ENCODE measurements at regions not wholly inside any gene's neighbourhood (a gene's known extent, or its start where the extent isn't known, plus 50 kb on each side); places are given as distances from the start of the nearest gene placed in this dataset.

DNA sequence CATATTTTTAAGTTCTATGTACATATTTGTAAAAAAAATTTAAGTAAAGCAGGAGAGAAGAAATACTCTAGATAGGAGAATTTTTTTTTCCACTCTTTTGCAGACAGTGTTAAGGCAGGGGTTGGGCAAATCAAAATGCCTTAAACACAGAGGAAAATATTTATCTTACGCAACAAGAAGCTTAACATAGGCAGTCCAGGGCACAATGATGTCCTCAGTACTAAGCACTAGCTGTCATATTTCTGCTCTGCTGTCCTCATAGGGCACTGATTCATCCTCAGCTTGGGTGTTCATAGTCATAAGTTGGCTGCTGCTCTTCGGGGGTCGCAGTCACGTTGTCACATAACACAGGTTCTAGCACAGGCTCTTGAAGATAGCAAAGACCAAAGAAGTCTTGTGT lies 247.4 kb downstream of the PTBP2 start:
- Mint-ChIP-seq H3K27me3 (ENCODE audit: low read depth) (peaks cover 37% of the 10 kb centered on the region), H3K9me3 (no peaks in the 10 kb centered on the region), H3K4me1 (ENCODE audit: low read depth) (no peaks in the 10 kb centered on the region), H3K27ac (no peak overlapping the region), H3K36me3 (ENCODE audit: insufficient read depth in 2 of 2) (no peaks in the 10 kb centered on the region), H3K4me3 (no peak overlapping the region)
- no peak for ATAC-seq (replicated peaks in 1 of 2)
- no peak for DNase-seq

- no peak overlapping the region for H3K27ac Mint-ChIP-seq
- DNase-seq (no peak), ATAC-seq (replicated peaks in 1 of 2) (no peak)
- H3K27me3 Mint-ChIP-seq (ENCODE audit: low read depth): peaks cover 39% of the 10 kb centered on the region
- no peaks in the 10 kb centered on the region for H3K9me3 Mint-ChIP-seq
- H3K4me3 Mint-ChIP-seq: no peak overlapping the region
- H3K4me1 Mint-ChIP-seq (ENCODE audit: low read depth): no peaks in the 10 kb centered on the region
- H3K36me3 Mint-ChIP-seq (ENCODE audit: insufficient read depth in 2 of 2): no peaks in the 10 kb centered on the region
Measured at GRCh38 chr1:96969656-96970163, 248.1 kb downstream of the PTBP2 start.

GRCh38 chr1:96971439-96971838 lies 249.9 kb downstream of the PTBP2 start:
- Mint-ChIP-seq H3K4me1 (ENCODE audit: low read depth) (no peaks in the 10 kb centered on the region), H3K4me3 (no peak overlapping the region), H3K27ac (no peak overlapping the region), H3K9me3 (no peaks in the 10 kb centered on the region), H3K27me3 (ENCODE audit: low read depth) (peaks cover 52% of the 10 kb centered on the region), H3K36me3 (ENCODE audit: insufficient read depth in 2 of 2) (no peaks in the 10 kb centered on the region)
- DNase-seq: no peak
- ATAC-seq (replicated peaks in 1 of 2): no peak

GRCh38 chr1:96971849-96972602 lies 250.4 kb downstream of the PTBP2 start:
- Mint-ChIP-seq H3K27ac (no peak overlapping the region), H3K36me3 (ENCODE audit: insufficient read depth in 2 of 2) (no peaks in the 10 kb centered on the region), H3K4me3 (no peak overlapping the region), H3K9me3 (no peaks in the 10 kb centered on the region), H3K4me1 (ENCODE audit: low read depth) (no peaks in the 10 kb centered on the region), H3K27me3 (ENCODE audit: low read depth) (peaks cover 53% of the 10 kb centered on the region)
- no peak for DNase-seq
- ATAC-seq (replicated peaks in 1 of 2): no peak

DNA sequence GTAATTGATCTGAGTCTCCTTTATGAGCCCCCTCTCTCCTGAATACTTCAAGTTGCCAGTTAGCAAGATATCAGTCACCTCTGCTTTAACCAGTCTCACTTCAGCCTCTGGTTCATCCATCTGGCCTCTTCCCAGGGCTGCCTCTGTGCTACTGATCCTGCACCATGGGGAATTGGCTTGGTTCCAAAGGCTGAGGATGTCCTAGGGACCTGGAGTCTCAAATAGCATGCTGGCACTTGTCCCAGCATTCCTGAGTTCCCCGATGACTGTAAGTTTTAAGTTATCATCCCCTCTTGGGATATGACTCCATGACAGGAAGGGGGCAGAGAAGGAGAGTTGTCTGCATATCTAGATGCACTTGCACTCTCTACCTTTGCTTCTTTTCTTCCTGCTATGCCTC lies 252.0 kb downstream of the PTBP2 start:
- Mint-ChIP-seq H3K4me3 (no peak overlapping the region), H3K27me3 (ENCODE audit: low read depth) (peaks cover 42% of the 10 kb centered on the region), H3K9me3 (no peaks in the 10 kb centered on the region), H3K27ac (no peak overlapping the region), H3K4me1 (ENCODE audit: low read depth) (no peaks in the 10 kb centered on the region), H3K36me3 (ENCODE audit: insufficient read depth in 2 of 2) (no peaks in the 10 kb centered on the region)
- DNase-seq (no peak), ATAC-seq (replicated peaks in 1 of 2) (no peak)

- no peak overlapping the region for H3K4me3 Mint-ChIP-seq
- H3K36me3 Mint-ChIP-seq (ENCODE audit: insufficient read depth in 2 of 2): no peaks in the 10 kb centered on the region
- DNase-seq (no peak), ATAC-seq (replicated peaks in 1 of 2) (no peak)
- no peak overlapping the region for H3K27ac Mint-ChIP-seq
- H3K4me1 Mint-ChIP-seq (ENCODE audit: low read depth): no peaks in the 10 kb centered on the region
- H3K27me3 Mint-ChIP-seq (ENCODE audit: low read depth): peaks cover 22% of the 10 kb centered on the region
- no peaks in the 10 kb centered on the region for H3K9me3 Mint-ChIP-seq
Measured at GRCh38 chr1:96978444-96978843, 256.9 kb downstream of the PTBP2 start.

DNA sequence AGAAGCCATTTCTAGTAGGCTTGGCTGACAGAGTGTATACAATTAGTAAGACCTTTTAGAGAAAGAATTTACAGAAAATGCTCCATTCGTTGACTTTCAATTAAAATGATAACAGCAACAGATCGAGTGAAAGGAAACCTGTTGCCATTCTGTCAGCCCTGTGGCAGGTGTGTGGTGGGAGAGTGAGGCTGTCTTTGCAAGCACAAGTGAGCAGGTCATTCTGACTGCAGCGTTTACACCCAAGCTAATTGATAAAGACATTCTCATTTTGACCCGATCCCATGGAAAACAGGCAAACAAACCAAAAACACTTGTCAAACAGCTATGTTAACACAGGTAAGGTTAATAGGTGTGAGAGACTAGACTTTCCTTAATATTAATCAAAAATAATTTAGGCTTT lies 257.3 kb downstream of the PTBP2 start:
- Mint-ChIP-seq H3K4me1 (ENCODE audit: low read depth) (no peaks in the 10 kb centered on the region), H3K27ac (no peak overlapping the region), H3K4me3 (no peak overlapping the region), H3K36me3 (ENCODE audit: insufficient read depth in 2 of 2) (no peaks in the 10 kb centered on the region), H3K27me3 (ENCODE audit: low read depth) (peaks cover 18% of the 10 kb centered on the region), H3K9me3 (no peaks in the 10 kb centered on the region)
- DNase-seq: no peak
- no peak for ATAC-seq (replicated peaks in 1 of 2)

DNA sequence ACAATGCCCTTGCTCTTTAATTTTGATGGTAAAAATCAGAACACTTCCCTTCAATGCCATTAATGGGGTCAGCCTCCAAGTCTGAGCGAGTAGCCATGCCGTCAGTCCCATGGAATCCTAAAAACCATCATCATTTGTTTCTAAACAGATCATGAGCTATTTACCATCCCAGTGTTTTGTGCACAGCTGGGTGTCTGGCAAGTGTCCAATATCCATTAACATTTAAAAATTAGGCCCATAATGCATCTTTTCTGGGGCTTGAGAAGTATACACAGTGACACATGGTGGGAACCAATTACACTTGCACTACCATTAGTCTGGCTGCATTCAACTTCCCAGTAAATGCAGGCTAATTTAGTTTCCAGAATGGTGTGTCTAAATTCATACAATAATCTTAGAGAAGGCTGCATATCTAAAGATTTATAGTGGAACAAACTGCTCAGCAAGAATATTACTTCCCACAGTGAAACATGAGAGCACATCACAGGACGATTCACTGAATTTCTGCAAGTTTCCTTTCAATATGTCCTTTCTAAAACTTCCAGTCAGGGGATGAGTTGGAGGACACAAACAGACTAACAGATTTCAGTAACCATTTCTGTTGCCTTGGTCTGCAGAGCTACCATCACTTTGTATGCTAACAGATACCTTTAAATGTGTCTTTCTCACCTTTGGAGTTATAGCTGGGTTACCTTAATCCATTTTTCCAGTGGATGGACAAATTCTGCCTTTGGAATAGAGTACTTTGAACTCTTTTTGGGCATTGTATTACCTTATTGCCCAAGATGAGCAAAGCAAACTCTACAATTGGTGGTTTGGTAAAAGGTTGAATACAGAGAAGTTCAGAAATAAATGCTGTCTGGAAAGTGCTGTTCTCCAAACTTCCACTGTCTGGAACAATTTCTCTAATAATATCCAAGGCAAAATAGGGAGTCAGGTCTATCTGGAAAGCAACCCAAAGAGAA lies 258.0 kb downstream of the PTBP2 start:
- no peak for DNase-seq
- no peaks in the 10 kb centered on the region for H3K4me1 Mint-ChIP-seq (ENCODE audit: low read depth)
- H3K36me3 Mint-ChIP-seq (ENCODE audit: insufficient read depth in 2 of 2): no peaks in the 10 kb centered on the region
- H3K4me3 Mint-ChIP-seq: no peak overlapping the region
- no peak overlapping the region for H3K27ac Mint-ChIP-seq
- ATAC-seq (replicated peaks in 1 of 2): no peak
- peaks cover 14% of the 10 kb centered on the region for H3K27me3 Mint-ChIP-seq (ENCODE audit: low read depth)
- H3K9me3 Mint-ChIP-seq: no peaks in the 10 kb centered on the region

GRCh38 chr1:96980448-96980847 lies 258.9 kb downstream of the PTBP2 start:
- H3K9me3 Mint-ChIP-seq: peaks cover 2% of the 10 kb centered on the region in 2 donors
- ATAC-seq (replicated peaks in 1 of 2) (no peak), DNase-seq (no peak)
- no peak overlapping the region for H3K4me3 Mint-ChIP-seq
- no peak overlapping the region for H3K27ac Mint-ChIP-seq
- no peaks in the 10 kb centered on the region for H3K4me1 Mint-ChIP-seq (ENCODE audit: low read depth)
- peaks cover 12% of the 10 kb centered on the region for H3K27me3 Mint-ChIP-seq (ENCODE audit: low read depth)
- H3K36me3 Mint-ChIP-seq (ENCODE audit: insufficient read depth in 2 of 2): no peaks in the 10 kb centered on the region

DNA sequence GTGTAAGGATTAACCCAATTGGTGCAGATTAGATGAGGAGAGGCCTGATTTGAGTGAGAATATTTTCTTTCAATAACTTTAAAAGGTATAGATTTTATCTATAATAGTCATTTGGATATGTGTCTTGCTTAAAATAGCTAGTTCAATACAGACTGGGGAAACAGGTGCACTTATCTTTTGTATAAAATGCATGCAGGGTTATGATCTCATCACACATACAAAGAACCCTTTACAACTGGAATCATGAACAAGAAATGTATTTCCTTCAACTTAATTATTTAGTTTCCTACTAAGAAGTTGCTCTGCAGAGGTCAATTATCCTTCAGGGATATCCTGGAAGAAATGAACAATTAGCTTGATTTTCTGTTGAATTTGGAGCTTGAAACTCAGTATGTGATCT lies 259.6 kb downstream of the PTBP2 start:
- Mint-ChIP-seq H3K4me3 (no peak overlapping the region), H3K36me3 (ENCODE audit: insufficient read depth in 2 of 2) (no peaks in the 10 kb centered on the region), H3K27me3 (ENCODE audit: low read depth) (peaks cover 4% of the 10 kb centered on the region), H3K9me3 (peaks cover 2 to 3% of the 10 kb centered on the region in 2 donors), H3K4me1 (ENCODE audit: low read depth) (no peaks in the 10 kb centered on the region), H3K27ac (no peak overlapping the region)
- ATAC-seq (replicated peaks in 1 of 2): no peak
- no peak for DNase-seq

DNA sequence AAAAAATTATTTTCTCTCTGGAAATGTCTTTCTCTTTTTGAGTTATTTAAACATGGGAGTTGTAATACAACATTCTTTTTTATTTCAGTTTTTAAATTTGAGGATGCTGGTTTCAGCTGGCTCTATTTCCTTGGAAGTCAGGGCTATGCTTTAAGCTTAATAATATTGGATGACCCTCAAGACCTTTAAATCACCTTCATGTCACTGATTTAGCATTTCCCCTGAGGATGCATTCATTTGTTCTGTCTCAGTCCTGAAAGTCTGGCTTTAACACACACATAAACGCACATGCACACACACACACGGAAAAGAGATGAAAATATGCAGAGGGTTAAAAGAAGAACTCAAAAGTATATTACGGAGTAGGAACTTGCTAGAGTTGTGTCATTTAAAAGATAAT lies 260.5 kb downstream of the PTBP2 start:
- H3K36me3 Mint-ChIP-seq (ENCODE audit: insufficient read depth in 2 of 2): no peaks in the 10 kb centered on the region
- H3K9me3 Mint-ChIP-seq: peaks cover 2 to 3% of the 10 kb centered on the region in 2 donors
- no peak for ATAC-seq (replicated peaks in 1 of 2)
- no peak for DNase-seq
- H3K27me3 Mint-ChIP-seq (ENCODE audit: low read depth): no peaks in the 10 kb centered on the region
- H3K4me1 Mint-ChIP-seq (ENCODE audit: low read depth): no peaks in the 10 kb centered on the region
- H3K27ac Mint-ChIP-seq: no peak overlapping the region
- H3K4me3 Mint-ChIP-seq: no peak overlapping the region

DNA sequence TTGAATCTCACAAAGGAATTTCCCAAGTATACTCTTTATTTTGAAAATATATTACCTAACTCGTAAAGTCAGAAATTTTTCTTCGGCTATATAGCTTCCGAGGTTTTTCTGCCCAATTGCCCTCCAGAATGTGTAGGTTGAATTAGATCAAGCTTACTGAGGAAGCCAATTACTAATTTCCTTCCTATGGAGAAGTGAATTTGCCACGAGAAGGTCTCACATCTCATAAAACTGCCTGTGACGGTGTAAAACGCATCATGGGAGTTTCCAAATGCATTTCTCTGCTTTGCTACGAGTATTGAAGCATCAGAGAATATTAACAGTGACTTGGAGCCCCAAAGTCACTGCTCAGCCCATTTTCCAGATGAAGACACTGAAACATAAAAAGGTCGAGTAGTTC lies 262.3 kb downstream of the PTBP2 start:
- Mint-ChIP-seq H3K27ac (no peak overlapping the region), H3K4me3 (no peak overlapping the region), H3K4me1 (ENCODE audit: low read depth) (no peaks in the 10 kb centered on the region), H3K27me3 (ENCODE audit: low read depth) (peaks cover 14% of the 10 kb centered on the region), H3K9me3 (peaks cover 2 to 3% of the 10 kb centered on the region in 2 donors), H3K36me3 (ENCODE audit: insufficient read depth in 2 of 2) (no peaks in the 10 kb centered on the region)
- ATAC-seq (replicated peaks in 1 of 2) (no peak), DNase-seq (no peak)

- H3K4me1 Mint-ChIP-seq (ENCODE audit: low read depth): no peaks in the 10 kb centered on the region
- H3K4me3 Mint-ChIP-seq: no peak overlapping the region
- no peak overlapping the region for H3K27ac Mint-ChIP-seq
- no peak for ATAC-seq (replicated peaks in 1 of 2)
- H3K27me3 Mint-ChIP-seq (ENCODE audit: low read depth): peaks cover 18% of the 10 kb centered on the region
- no peak for DNase-seq
- no peaks in the 10 kb centered on the region for H3K36me3 Mint-ChIP-seq (ENCODE audit: insufficient read depth in 2 of 2)
- H3K9me3 Mint-ChIP-seq: peaks cover 3% of the 10 kb centered on the region in 2 donors
Measured at GRCh38 chr1:96987186-96987703, 265.7 kb downstream of the PTBP2 start.
